AG09309 (cell line): ENCODE measurements at regions not wholly inside any gene's neighbourhood (a gene's known extent, or its start where the extent isn't known, plus 50 kb on each side); places are given as distances from the start of the nearest gene placed in this dataset.

Source experiments
- DNase-seq: peaks from one replicate; pipeline ENCODE4 v3.0.0-alpha.2; 2010; ENCODE audit warnings: low read depth
- H3K4me3 ChIP-seq: 2 replicates; pipeline ENCODE4 v1.5.1; 2011; ENCODE audit warnings: mild to moderate bottlenecking, low read depth, low read length, moderate library complexity; ENCODE audit not compliant: control insufficient read depth
- TF ChIP-seq, protein P1 (sequence below): IDR thresholded peaks from 2 replicates; pipeline ENCODE4 v1.5.1; 2011; ENCODE audit warnings: mild to moderate bottlenecking, low read depth, low read length, inconsistent platforms; ENCODE audit not compliant: insufficient read depth, control insufficient read depth; ENCODE audit errors: missing control alignments

DNA sequence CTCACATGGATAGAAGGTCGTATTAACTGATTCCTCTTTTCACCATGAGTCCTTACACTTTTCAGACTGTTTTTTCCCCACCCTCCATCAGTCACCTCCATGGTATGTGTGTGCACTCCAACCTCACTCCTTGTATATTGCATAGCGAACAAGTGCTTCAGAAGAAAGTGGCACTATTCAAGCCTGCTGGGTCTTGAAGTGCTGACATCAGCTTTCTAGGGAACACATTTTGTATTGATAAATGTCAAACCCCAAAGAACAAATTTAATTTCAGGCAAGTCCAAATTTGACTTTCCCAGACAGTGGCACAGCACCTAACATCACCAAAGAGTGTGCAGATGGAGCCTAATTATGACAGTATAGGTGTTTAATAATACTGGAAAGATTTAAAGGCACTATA lies 617.4 kb upstream of the STXBP6 start:
- TF ChIP-seq, protein P1, sequence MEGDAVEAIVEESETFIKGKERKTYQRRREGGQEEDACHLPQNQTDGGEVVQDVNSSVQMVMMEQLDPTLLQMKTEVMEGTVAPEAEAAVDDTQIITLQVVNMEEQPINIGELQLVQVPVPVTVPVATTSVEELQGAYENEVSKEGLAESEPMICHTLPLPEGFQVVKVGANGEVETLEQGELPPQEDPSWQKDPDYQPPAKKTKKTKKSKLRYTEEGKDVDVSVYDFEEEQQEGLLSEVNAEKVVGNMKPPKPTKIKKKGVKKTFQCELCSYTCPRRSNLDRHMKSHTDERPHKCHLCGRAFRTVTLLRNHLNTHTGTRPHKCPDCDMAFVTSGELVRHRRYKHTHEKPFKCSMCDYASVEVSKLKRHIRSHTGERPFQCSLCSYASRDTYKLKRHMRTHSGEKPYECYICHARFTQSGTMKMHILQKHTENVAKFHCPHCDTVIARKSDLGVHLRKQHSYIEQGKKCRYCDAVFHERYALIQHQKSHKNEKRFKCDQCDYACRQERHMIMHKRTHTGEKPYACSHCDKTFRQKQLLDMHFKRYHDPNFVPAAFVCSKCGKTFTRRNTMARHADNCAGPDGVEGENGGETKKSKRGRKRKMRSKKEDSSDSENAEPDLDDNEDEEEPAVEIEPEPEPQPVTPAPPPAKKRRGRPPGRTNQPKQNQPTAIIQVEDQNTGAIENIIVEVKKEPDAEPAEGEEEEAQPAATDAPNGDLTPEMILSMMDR = no peak
- no peak overlapping the region for H3K4me3 ChIP-seq
- no peak for DNase-seq

DNA sequence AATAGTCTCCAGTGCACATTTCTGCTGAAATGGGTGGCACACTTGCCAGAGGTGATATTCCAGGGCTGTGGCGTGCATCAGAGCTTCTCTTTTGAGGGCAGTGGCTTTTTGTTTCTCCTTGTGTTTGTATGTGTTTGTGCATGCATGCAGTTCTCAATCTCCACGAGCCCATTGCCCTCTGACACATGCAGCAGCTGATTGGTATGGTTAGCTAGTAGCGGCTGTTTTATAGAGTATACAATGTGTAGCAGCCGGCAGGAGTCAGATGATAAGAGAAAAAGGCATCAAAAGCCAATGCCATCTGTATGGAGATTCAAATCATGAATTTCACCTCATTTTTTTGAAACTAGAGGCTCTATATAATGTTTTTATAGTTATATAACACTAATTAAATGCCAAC lies 616.9 kb upstream of the STXBP6 start:
- no peak overlapping the region for H3K4me3 ChIP-seq
- DNase-seq = no peak
- TF ChIP-seq, protein P1 = no peak

DNA sequence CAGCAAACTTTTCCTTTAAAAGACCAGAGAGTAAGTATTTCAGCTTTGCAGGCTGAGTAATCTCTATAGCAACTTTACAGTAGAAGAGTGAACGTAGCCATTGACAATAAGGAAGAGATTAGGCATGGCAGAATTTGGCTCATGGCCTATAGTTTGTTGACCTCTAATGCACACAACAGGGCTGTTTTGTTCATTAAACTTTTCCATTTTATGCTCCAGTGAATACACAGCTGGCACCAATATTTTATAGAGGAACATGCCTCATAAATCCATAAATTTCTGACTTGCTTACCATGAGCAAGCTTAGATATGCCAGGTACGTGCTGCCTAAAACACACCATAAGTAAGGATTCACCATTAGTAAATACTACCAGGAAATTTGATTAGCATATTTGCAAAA lies 609.0 kb upstream of the STXBP6 start:
- TF ChIP-seq, protein P1 = no peak
- H3K4me3 ChIP-seq = no peak overlapping the region
- DNase-seq = no peak

DNA sequence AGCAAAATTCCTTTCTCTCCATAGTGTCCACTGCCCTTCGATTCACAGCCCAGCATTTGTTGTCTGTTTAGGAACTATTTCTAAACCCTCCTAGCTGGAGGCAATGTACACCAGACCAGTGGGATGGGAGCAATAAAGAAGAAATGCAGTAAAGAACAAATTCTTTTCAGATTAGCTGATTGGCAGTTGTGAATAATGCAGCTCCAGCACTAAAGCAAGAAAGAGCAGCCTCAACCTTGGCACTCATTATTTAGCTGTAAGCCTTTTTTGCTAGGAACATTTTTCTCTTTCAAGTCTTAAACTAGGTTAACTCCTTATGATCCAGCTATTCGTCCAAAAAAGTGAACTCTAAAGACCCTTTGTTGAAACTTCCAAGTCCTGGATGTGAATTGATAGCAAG lies 580.5 kb upstream of the STXBP6 start:
- DNase-seq = no peak
- no peak overlapping the region for H3K4me3 ChIP-seq
- TF ChIP-seq, protein P1 = no peak

DNA sequence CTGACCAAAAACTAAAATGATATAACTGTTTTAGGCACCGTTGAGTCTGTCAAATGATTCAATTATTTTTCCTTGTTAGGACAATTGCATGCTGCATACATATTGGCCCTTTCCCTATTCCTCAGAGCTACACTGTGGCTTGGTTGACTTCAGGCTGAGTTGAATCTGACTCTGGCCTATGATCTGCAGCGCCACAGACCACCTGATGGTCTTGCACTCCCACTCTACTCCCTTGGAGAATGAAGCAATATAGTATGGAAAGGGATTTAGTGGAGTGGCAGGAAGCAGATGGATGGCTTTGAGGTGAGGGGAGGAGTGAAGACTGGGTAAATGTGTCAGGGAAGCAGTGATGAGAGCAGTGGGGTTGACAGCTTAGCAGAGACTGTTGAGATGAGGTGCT lies 579.0 kb upstream of the STXBP6 start:
- no peak for DNase-seq
- TF ChIP-seq, protein P1 = no peak
- no peak overlapping the region for H3K4me3 ChIP-seq

DNA sequence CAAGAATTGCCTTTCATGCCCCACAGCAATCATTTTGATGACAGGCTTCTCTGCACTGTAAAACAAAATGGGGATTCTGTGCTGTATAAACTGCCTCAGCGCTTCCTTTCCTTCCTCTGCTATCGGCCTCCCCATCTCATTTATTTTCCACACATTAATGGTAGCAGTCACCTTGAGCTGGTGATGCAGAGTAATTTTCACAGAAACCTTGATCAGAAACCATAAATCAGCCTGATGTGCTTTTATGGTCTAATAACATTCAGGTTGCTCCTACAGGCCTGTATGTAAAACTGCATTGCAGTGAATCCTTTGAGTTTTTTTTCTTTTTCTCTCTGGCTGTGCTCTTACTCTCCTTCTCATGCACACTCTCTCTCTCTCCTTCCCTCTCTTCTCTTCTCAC lies 578.4 kb upstream of the STXBP6 start:
- TF ChIP-seq, protein P1 = no peak
- no peak for DNase-seq
- no peak overlapping the region for H3K4me3 ChIP-seq

DNA sequence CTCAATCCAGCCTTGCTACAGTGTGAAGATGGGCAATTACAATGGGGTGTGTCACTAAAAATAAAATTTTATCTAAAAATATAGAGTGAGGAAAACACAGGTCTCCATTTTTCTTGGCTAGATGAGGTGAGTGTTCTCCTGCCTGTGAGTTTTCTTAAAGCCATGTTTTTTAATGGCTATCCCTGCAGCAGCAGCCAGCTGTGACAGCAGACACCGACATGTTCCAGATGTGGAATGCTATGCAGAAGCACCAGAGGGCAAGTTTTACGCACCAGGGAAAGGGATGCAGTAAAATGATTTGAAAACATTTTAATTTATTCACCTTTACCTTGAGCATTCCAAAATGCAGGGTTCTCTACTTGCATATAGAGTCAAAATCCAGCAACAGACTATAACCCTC lies 577.0 kb upstream of the STXBP6 start:
- TF ChIP-seq, protein P1 = no peak
- no peak for DNase-seq
- H3K4me3 ChIP-seq = no peak overlapping the region
